HepG2 (cell line): ENCODE measurements at regions not wholly inside any gene's neighbourhood (a gene's known extent, or its start where the extent isn't known, plus 50 kb on each side); places are given as distances from the start of the nearest gene placed in this dataset.

Experiments used
- AGO1 ChIP-seq: fragments of 200-400 bp; formaldehyde crosslinking; IDR thresholded peaks from 2 replicates; pipeline ENCODE4 v1.6.1; 2017; ENCODE audit warnings: mild to moderate bottlenecking, low read depth, low read length, moderate library complexity; ENCODE audit not compliant: poor library complexity, severe bottlenecking
- RELA ChIP-seq: sonication (generic); formaldehyde crosslinking; IDR thresholded peaks from 2 replicates; pipeline ENCODE4 v1.4.0; 2020; ENCODE audit warnings: missing genetic modification reagents
- SAP130 ChIP-seq: IDR thresholded peaks from 2 replicates; pipeline ENCODE4 v1.6.1; 2016; ENCODE audit warnings: low read depth
- ZNF30 ChIP-seq: sonication (generic); formaldehyde crosslinking; IDR thresholded peaks from 2 replicates; pipeline ENCODE4 v1.5.0; 2020; ENCODE audit warnings: mild to moderate bottlenecking, missing genetic modification reagents
- ZNF333 ChIP-seq: sonication (generic); formaldehyde crosslinking; IDR thresholded peaks from 2 replicates; pipeline ENCODE4 v1.4.0; 2020; ENCODE audit warnings: mild to moderate bottlenecking, missing genetic modification reagents, borderline replicate concordance
- TF ChIP-seq, protein P1 (sequence below): sonication (generic); formaldehyde crosslinking; IDR thresholded peaks from 2 replicates; pipeline ENCODE4 v1.4.0; 2020; ENCODE audit warnings: missing genetic modification reagents
- TF ChIP-seq, protein P2 (sequence below): sonication (generic); formaldehyde crosslinking; IDR thresholded peaks from 2 replicates; pipeline ENCODE4 v1.8.0; 2022; ENCODE audit warnings: missing genetic modification reagents, mild to moderate bottlenecking, borderline replicate concordance
- TF ChIP-seq, protein P3 (sequence below): IDR thresholded peaks from 2 replicates; pipeline ENCODE4 v1.6.1; 2016; ENCODE audit warnings: mild to moderate bottlenecking, missing biosample characterization, missing genetic modification reagents
- TF ChIP-seq, protein P4 (sequence below): sonication (generic); formaldehyde crosslinking; conservative IDR thresholded peaks from 2 replicates; pipeline ENCODE4 v1.8.0; 2022; ENCODE audit warnings: mild to moderate bottlenecking, moderate library complexity, missing genetic modification reagents
- TF ChIP-seq, protein P5 (sequence below): sonication (generic); formaldehyde crosslinking; IDR thresholded peaks from 2 replicates; pipeline ENCODE4 v1.5.0; 2020; ENCODE audit warnings: mild to moderate bottlenecking, missing genetic modification reagents, borderline replicate concordance
- TF ChIP-seq, protein P6 (sequence below): sonication (generic); formaldehyde crosslinking; IDR thresholded peaks from 2 replicates; pipeline ENCODE4 v1.8.1; 2023; ENCODE audit warnings: mild to moderate bottlenecking, moderate library complexity, missing genetic modification reagents

DNA sequence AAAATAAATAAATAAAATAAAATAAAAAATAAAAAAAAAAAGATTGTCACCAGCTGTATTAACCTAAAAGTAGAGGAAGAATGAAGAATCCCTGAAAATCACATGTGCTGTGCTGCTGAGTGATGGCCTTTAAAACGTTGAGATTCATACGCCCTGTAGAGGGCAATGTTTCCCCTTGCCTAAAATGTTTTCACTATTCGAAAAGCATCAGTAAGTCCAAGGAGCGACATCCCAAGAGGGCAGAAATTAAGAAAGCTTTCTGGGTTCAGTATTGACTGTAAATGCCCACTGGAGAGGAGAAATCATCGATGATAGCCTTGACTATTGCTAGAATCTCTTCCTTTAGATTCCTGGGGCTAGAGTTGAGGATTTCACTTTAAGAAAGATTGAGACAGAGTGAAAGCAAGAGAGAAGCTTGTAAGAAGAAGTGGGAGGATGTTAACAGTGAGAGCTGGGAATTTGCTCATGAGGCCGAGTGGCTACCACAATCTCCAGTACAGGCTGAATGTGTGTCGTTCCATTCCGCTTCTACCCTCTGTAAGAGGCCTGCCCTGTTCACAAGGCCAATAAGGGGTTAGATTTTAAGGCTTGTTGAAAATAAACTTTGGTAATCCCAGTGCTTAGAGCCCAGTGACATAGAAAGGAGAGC lies 170.8 kb upstream of the FAM20A start (continued):
- TF ChIP-seq, protein P1, sequence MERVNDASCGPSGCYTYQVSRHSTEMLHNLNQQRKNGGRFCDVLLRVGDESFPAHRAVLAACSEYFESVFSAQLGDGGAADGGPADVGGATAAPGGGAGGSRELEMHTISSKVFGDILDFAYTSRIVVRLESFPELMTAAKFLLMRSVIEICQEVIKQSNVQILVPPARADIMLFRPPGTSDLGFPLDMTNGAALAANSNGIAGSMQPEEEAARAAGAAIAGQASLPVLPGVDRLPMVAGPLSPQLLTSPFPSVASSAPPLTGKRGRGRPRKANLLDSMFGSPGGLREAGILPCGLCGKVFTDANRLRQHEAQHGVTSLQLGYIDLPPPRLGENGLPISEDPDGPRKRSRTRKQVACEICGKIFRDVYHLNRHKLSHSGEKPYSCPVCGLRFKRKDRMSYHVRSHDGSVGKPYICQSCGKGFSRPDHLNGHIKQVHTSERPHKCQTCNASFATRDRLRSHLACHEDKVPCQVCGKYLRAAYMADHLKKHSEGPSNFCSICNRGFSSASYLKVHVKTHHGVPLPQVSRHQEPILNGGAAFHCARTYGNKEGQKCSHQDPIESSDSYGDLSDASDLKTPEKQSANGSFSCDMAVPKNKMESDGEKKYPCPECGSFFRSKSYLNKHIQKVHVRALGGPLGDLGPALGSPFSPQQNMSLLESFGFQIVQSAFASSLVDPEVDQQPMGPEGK (CRISPR knock-in tag) = no peak
- TF ChIP-seq ZNF30 (CRISPR knock-in tag) (no peak), SAP130 (CRISPR knock-in tag) (0 out of 2 replicates have a peak, but pooled peaks have one; percentile 24), RELA (CRISPR knock-in tag) (no peak), ZNF333 (CRISPR knock-in tag) (no peak), AGO1 (no peak)
- TF ChIP-seq, protein P2, sequence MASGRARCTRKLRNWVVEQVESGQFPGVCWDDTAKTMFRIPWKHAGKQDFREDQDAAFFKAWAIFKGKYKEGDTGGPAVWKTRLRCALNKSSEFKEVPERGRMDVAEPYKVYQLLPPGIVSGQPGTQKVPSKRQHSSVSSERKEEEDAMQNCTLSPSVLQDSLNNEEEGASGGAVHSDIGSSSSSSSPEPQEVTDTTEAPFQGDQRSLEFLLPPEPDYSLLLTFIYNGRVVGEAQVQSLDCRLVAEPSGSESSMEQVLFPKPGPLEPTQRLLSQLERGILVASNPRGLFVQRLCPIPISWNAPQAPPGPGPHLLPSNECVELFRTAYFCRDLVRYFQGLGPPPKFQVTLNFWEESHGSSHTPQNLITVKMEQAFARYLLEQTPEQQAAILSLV (CRISPR knock-in tag) = no peak
- TF ChIP-seq, protein P3, sequence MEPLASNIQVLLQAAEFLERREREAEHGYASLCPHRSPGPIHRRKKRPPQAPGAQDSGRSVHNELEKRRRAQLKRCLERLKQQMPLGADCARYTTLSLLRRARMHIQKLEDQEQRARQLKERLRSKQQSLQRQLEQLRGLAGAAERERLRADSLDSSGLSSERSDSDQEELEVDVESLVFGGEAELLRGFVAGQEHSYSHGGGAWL (CRISPR knock-in tag) = no peak
- TF ChIP-seq, protein P4, sequence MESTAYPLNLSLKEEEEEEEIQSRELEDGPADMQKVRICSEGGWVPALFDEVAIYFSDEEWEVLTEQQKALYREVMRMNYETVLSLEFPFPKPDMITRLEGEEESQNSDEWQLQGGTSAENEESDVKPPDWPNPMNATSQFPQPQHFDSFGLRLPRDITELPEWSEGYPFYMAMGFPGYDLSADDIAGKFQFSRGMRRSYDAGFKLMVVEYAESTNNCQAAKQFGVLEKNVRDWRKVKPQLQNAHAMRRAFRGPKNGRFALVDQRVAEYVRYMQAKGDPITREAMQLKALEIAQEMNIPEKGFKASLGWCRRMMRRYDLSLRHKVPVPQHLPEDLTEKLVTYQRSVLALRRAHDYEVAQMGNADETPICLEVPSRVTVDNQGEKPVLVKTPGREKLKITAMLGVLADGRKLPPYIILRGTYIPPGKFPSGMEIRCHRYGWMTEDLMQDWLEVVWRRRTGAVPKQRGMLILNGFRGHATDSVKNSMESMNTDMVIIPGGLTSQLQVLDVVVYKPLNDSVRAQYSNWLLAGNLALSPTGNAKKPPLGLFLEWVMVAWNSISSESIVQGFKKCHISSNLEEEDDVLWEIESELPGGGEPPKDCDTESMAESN (CRISPR knock-in tag) = no peak
- TF ChIP-seq, protein P5, sequence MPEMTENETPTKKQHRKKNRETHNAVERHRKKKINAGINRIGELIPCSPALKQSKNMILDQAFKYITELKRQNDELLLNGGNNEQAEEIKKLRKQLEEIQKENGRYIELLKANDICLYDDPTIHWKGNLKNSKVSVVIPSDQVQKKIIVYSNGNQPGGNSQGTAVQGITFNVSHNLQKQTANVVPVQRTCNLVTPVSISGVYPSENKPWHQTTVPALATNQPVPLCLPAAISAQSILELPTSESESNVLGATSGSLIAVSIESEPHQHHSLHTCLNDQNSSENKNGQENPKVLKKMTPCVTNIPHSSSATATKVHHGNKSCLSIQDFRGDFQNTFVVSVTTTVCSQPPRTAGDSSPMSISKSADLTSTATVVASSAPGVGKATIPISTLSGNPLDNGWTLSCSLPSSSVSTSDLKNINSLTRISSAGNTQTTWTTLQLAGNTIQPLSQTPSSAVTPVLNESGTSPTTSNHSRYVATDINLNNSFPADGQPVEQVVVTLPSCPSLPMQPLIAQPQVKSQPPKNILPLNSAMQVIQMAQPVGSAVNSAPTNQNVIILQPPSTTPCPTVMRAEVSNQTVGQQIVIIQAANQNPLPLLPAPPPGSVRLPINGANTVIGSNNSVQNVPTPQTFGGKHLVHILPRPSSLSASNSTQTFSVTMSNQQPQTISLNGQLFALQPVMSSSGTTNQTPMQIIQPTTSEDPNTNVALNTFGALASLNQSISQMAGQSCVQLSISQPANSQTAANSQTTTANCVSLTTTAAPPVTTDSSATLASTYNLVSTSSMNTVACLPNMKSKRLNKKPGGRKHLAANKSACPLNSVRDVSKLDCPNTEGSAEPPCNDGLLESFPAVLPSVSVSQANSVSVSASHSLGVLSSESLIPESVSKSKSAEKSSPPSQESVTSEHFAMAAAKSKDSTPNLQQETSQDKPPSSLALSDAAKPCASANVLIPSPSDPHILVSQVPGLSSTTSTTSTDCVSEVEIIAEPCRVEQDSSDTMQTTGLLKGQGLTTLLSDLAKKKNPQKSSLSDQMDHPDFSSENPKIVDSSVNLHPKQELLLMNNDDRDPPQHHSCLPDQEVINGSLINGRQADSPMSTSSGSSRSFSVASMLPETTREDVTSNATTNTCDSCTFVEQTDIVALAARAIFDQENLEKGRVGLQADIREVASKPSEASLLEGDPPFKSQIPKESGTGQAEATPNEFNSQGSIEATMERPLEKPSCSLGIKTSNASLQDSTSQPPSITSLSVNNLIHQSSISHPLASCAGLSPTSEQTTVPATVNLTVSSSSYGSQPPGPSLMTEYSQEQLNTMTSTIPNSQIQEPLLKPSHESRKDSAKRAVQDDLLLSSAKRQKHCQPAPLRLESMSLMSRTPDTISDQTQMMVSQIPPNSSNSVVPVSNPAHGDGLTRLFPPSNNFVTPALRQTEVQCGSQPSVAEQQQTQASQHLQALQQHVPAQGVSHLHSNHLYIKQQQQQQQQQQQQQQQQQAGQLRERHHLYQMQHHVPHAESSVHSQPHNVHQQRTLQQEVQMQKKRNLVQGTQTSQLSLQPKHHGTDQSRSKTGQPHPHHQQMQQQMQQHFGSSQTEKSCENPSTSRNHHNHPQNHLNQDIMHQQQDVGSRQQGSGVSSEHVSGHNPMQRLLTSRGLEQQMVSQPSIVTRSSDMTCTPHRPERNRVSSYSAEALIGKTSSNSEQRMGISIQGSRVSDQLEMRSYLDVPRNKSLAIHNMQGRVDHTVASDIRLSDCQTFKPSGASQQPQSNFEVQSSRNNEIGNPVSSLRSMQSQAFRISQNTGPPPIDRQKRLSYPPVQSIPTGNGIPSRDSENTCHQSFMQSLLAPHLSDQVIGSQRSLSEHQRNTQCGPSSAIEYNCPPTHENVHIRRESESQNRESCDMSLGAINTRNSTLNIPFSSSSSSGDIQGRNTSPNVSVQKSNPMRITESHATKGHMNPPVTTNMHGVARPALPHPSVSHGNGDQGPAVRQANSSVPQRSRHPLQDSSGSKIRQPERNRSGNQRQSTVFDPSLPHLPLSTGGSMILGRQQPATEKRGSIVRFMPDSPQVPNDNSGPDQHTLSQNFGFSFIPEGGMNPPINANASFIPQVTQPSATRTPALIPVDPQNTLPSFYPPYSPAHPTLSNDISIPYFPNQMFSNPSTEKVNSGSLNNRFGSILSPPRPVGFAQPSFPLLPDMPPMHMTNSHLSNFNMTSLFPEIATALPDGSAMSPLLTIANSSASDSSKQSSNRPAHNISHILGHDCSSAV (CRISPR knock-in tag) = no peak
- TF ChIP-seq, protein P6, sequence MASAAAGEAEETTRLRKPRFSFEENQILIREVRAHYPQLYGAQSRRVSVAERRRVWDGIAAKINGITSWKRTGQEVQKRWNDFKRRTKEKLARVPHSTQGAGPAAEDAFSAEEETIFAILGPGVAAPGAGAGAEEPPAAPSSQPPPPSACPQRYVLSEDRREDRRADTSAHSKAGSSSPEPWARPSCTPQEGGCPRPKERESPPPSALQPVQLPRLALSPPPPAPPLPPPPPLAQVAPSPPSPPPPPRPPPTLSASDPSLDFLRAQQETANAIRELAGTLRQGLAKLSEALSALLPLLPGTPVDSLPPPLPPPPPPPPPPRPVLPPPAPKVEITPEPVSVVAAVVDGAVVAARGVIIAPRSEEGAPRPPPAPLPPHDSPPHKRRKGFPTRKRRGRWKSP (CRISPR knock-in tag) = no peak
